Kidney (tissue), 10 donors: ENCODE measurements at regions not wholly inside any gene's neighbourhood (a gene's known extent, or its start where the extent isn't known, plus 50 kb on each side); places are given as distances from the start of the nearest gene placed in this dataset.
"Not testable (repeated sequence)": the region's sequence is repeated elsewhere in the genome, so short reads cannot be mapped to it uniquely, and the experiment has no call there.

Source experiments
- DNase-seq, 5 donors: peaks; one replicate each; pipeline ENCODE4 v3.0.0-alpha.2; 2013 to 2020
- FAIRE-seq: peaks from 2 replicates; lab custom pipeline; 2012; peaks lifted over from hg19 to GRCh38; lab: Jason Lieb, UNC
- H3K27ac ChIP-seq, 2 donors: one replicate each; pipeline ENCODE4 v1.7.0; 2013; ENCODE audit warnings: low read depth in 2 of 2, low read length in 2 of 2, inconsistent platforms in 1 of 2
- H3K27me3 ChIP-seq: one replicate; pipeline ENCODE4 v1.7.1; 2013; ENCODE audit warnings: low read length, inconsistent platforms; ENCODE audit not compliant: control insufficient read depth, insufficient read depth
- H3K36me3 ChIP-seq, 3 donors: one replicate each; pipeline versions ENCODE4 v1.7.0 to v1.7.1; 2013; ENCODE audit warnings: low read length in 3 of 3, control low read depth in 1 of 3, inconsistent platforms in 1 of 3; ENCODE audit not compliant: insufficient read depth in 3 of 3, control insufficient read depth in 2 of 3
- H3K4me1 ChIP-seq, 3 donors: one replicate each; pipeline versions ENCODE4 v1.7.0 to v1.7.1; 2013; ENCODE audit warnings: low read length in 3 of 3, inconsistent platforms in 1 of 3, low read depth in 1 of 3; ENCODE audit not compliant: control insufficient read depth in 2 of 3, insufficient read depth in 2 of 3
- H3K4me3 ChIP-seq, 3 donors: one replicate each; pipeline versions ENCODE4 v1.7.0 to v1.8.1; 2013; ENCODE audit warnings: low read length in 3 of 3, control low read depth in 1 of 3, inconsistent platforms in 1 of 3
- H3K9ac ChIP-seq, 3 donors: one replicate each; pipeline versions ENCODE4 v1.7.0 to v1.7.1; 2013; ENCODE audit warnings: low read length in 3 of 3, control low read depth in 1 of 3, inconsistent platforms in 1 of 3
- H3K9me3 ChIP-seq, 3 donors: one replicate each; pipeline versions ENCODE4 v1.7.0 to v1.7.1; 2013; ENCODE audit warnings: low read length in 3 of 3, control low read depth in 1 of 3, inconsistent platforms in 1 of 3; ENCODE audit not compliant: control insufficient read depth in 2 of 3, insufficient read depth in 1 of 3
- intact Hi-C: fragments of 100-400 bp; cut with DNase I; formaldehyde crosslinking; loops from one replicate; pipeline ENCODE4 v1.11.1; 2022
- donor health status: control.
- donor health status: control.
- donor health status: DM: yes; HTN: yes; CAD: no.
- donor health status: Normal renal cell carcinoma (clear cell type).

DNA sequence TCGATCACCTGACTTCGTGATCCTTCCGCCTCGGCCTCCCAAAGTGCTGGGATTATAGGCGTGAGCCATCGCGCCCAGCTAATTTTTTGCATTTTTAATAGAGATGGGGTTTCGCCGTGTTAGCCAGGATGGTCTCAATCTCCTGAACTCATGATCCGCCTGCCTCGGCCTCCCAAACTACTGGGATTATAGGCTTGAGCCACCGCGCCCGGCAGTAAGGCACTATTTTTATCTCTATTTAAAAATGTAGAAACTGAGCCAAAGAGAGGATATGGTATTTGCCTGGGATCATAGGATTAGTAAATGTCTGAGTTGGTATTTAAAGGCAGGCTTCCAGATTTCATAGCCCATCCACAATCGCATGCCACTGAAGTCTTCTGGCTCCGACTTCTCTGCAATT, 96.6 kb upstream of the ZNG1F start:
- FAIRE-seq, H3K4me3 ChIP-seq, H3K9me3 ChIP-seq, intact Hi-C loops, H3K4me1 ChIP-seq, H3K27me3 ChIP-seq, H3K27ac ChIP-seq, H3K36me3 ChIP-seq, H3K9ac ChIP-seq: not testable (repeated sequence)
- peak in 1 of 5 donors; percentile 30 for DNase-seq

DNA sequence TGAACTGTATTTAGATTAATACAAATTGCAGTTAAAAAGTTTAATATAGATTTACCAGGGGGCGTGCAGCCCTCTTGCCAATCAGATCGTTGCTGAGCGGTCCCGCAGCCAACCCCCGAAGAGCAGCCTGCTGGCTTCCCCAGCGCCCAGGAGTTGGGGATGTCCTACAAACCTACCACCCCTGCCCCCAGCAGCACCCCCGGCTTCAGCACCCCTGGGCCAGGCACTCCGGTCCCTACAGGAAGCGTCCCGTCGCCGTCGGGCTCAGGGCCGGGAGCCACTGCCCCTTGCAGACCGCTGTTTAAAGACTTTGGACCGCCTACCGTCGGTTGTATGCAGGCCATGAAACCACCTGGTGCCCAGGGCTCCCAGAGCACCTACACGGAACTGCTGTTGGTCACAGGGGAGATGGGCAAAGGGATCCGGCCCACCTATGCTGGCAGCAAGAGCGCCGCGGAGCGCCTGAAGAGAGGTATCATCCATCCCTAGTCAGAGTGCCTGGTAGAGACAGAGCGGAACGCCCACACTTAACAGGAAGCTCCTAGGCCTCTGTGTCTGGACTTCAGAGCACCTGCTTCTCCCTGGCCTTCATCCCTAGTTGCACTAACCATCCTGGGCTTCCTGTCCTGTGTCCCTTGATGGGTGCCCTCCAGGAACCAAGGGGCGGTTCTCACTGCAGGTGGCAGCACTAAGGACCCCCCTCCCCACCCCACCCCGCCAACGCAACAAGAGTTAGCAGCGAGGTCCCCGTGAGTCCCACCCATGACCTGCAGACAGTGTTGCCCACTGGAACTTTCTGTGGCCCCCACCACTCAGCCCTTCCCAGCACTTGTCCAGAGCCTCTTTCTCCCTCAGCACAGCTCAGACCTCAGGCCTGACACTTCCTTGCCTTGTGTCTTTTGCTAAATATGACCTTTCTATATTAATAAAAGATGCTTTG, 91.5 kb upstream of the ZNG1F start:
- H3K4me3 ChIP-seq, H3K27me3 ChIP-seq, FAIRE-seq, H3K9me3 ChIP-seq, H3K9ac ChIP-seq, H3K4me1 ChIP-seq, intact Hi-C loops, H3K36me3 ChIP-seq, DNase-seq, H3K27ac ChIP-seq: not testable (repeated sequence)

DNA sequence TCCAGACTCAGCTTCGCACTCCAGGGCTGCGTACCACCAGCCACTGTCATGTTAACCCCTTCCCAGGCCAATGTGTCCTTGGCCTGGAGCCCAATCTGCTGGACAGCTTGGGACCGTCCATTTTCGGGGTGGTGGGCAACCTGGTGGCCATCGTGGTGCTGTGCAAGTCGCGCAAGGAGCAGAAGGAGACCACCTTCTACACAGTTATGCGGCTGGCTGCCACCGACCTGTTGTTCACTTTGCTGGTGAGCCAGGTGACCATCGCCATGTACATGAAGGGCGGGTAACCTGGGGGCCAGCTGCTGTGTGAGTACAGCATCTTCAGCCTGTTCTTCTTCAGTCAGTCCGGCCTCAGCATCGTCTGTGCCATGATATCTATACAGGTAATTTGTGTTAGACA, 90.3 kb upstream of the ZNG1F start:
- DNase-seq: peak in 2 of 5 donors; percentile 3 to 48
- FAIRE-seq, H3K9me3 ChIP-seq: not testable (repeated sequence)

DNA sequence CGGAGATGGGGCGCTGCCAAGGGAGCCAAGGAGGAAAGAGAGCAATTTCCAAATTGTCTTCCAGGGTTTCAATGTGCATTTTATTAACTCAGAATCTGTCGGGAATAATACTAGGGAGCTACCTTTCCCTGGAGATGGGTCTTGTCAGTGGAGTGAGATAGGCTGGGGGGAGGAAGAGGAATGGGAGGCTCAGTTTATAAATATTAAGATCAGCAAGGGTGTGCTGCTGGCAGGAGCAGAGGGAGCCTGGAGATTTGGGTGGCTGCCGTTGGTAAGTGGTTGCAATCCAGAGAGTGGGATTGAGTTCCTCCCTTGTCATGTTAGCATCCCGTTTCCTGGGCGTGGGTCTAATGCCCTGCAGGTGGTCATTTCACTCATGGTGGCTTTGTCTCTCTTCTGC, 89.9 kb upstream of the ZNG1F start:
- DNase-seq, FAIRE-seq, H3K4me3 ChIP-seq: not testable (repeated sequence)

More for the DNA sequence above, 90.3 kb upstream of the ZNG1F start:
- H3K4me3 ChIP-seq, H3K36me3 ChIP-seq, H3K9ac ChIP-seq, H3K27me3 ChIP-seq, intact Hi-C loops, H3K4me1 ChIP-seq, H3K27ac ChIP-seq: not testable (repeated sequence)

DNA sequence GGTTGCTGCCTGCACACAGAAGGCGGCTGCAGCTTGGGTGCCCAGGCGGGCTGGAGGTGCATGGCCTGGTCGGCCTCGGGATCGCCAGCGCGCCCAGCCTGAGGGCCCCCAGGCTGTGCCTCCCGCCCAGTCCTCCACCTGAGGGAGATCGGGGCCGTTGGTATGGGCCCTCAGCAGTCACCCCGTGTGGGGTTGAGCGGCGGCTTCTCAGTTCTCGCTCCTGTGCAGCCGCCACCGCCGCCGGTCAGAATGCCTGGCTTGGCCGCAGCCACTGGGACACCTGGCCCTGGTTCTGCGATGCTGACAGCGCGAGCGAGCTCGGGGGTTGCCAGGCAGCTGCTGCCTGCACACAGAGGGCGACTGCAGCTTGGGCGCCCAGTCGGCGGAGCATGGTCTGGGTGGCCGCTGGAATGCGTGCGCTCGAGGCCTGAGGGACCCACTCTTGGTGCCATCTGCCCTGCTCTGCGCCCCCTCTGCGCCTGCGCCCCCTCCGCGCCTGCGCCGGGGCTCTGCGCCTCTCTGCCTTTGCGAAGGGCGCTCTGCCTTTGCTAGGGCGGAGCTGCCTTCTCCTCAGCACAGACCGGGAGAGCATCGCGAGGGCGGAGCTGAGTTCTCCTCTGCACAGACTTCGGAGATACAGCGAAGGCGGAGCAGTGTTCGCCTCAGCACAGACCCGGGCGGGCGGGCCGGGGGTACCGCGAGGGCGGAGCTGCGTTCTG, 84.6 kb upstream of the ZNG1F start:
- H3K4me3 ChIP-seq: peak overlapping the region in 1 of 3 donors; percentile 39
- DNase-seq: peak; percentile 87 to 92 (median 91)
- H3K9ac ChIP-seq, H3K27me3 ChIP-seq, H3K36me3 ChIP-seq, FAIRE-seq, intact Hi-C loops, H3K27ac ChIP-seq, H3K4me1 ChIP-seq, H3K9me3 ChIP-seq: not testable (repeated sequence)

More for the DNA sequence above, 89.9 kb upstream of the ZNG1F start:
- H3K9me3 ChIP-seq, H3K36me3 ChIP-seq, H3K27ac ChIP-seq, H3K27me3 ChIP-seq, H3K9ac ChIP-seq, intact Hi-C loops, H3K4me1 ChIP-seq: not testable (repeated sequence)

DNA sequence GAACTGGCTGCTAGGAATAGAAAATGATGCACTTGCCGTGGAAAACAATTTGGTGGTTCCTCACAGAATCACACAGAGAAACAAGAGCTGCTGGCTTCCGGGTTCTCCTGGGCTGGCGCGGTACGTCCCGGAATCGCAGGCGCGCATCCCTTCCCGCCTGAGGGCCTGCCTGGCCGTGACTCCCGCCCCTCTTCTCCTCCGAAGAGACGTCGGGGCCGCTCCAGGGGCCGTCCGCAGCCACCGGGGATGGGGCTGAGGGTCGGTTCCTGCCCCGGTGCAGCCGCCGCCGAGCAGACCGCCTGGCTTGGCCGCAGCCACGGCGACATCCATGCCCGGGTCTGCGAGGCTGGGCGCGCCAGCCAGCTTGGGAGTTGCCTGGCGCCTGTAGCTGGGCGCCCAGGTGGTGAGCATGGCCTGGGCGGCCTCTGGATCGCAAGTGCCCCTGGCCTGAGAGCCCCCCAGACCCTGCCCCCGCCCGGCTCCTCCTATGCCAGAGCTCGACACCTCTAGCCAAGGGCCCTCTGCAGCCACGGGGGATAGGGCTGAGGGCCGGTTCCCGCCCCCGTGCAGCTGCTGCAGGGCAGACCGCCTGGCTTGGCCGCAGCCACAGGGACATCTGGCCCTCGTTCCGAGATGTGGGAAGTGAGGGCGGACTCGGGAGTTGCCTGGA, 83.9 kb upstream of the ZNG1F start:
- H3K27ac ChIP-seq, H3K4me3 ChIP-seq, H3K27me3 ChIP-seq, intact Hi-C loops, H3K9ac ChIP-seq, H3K9me3 ChIP-seq, FAIRE-seq, H3K36me3 ChIP-seq, H3K4me1 ChIP-seq: not testable (repeated sequence)
- DNase-seq: peak; percentile 3 to 80 (median 9)

DNA sequence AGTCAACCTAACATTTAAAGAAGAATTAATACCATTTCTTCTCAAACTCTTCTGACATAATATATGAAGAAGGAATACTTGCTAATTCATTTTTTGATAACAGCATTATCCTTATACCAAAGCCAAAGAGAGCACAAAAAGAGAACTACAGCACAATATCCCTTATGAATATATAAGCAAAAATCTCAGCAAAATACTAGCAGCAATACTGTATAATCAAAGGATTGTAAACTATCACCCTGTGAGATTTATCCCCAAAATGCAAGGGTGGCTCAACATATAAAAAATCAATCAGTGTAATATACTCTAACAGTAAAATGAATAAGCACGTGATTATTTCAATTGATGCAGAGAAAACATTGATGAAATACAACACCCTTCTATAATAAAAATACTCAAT, 81.9 kb upstream of the ZNG1F start:
- H3K36me3 ChIP-seq, H3K27ac ChIP-seq, H3K4me1 ChIP-seq, H3K9me3 ChIP-seq, H3K4me3 ChIP-seq, intact Hi-C loops, H3K9ac ChIP-seq, DNase-seq, FAIRE-seq, H3K27me3 ChIP-seq: not testable (repeated sequence)

DNA sequence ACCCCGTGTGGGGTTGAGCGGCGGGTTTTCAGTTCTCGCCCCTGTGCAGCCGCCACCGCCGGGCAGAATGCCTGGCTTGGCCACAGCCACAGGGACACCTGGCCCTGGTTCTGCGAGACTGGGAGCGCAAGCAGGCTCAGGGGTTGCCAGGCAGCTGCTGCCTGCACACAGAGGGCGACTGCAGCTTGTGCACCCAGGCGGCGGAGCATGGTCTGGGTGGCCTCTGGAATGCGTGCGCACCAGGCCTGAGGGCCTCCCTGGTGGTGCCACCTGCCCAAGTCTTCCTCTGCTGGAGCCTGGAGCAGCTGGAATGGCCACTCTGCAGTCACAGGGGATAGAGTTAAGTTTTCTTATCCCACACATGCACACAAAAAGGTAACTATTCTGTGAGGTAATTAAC, 80.4 kb upstream of the ZNG1F start:
- H3K9ac ChIP-seq, H3K27ac ChIP-seq, H3K36me3 ChIP-seq, H3K4me3 ChIP-seq, H3K4me1 ChIP-seq, intact Hi-C loops, H3K27me3 ChIP-seq, FAIRE-seq, H3K9me3 ChIP-seq: not testable (repeated sequence)
- peak; percentile 72 to 81 (median 78) for DNase-seq
